HEK293T (cell line): ENCODE measurements at regions not wholly inside any gene's neighbourhood (a gene's known extent, or its start where the extent isn't known, plus 50 kb on each side); places are given as distances from the start of the nearest gene placed in this dataset.
"Not testable (repeated sequence)": the region's sequence is repeated elsewhere in the genome, so short reads cannot be mapped to it uniquely, and the experiment has no call there.

Experiments
- FOXA1 ChIP-seq: fragments of 450-650 bp; IDR thresholded peaks from 2 replicates; pipeline ENCODE4 v1.6.1; 2016; ENCODE audit warnings: mild to moderate bottlenecking
- FOXK2 ChIP-seq: fragments of 450-650 bp; IDR thresholded peaks from 2 replicates; pipeline ENCODE4 v1.6.1; 2016; ENCODE audit warnings: mild to moderate bottlenecking
- FOXM1 ChIP-seq: fragments of 450-650 bp; IDR thresholded peaks from 2 replicates; pipeline ENCODE4 v1.6.1; 2017; ENCODE audit warnings: mild to moderate bottlenecking, borderline replicate concordance
- SUZ12 ChIP-seq: fragments of 450-650 bp; IDR thresholded peaks from 2 replicates; pipeline ENCODE4 v1.6.1; 2016; ENCODE audit warnings: mild to moderate bottlenecking
- TARDBP ChIP-seq: fragments of 450-650 bp; IDR thresholded peaks from 2 replicates; pipeline ENCODE4 v1.6.1; 2016
- TF ChIP-seq, protein P1 (sequence below): fragments of 450-650 bp; IDR thresholded peaks from 2 replicates; pipeline ENCODE4 v1.6.1; 2016

GRCh38 chr1:120591774-120592173, 132.0 kb upstream of the NBPF26 start:
- not testable (repeated sequence) for TF ChIP-seq FOXA1, SUZ12, FOXM1, TARDBP, FOXK2
- TF ChIP-seq, protein P1, sequence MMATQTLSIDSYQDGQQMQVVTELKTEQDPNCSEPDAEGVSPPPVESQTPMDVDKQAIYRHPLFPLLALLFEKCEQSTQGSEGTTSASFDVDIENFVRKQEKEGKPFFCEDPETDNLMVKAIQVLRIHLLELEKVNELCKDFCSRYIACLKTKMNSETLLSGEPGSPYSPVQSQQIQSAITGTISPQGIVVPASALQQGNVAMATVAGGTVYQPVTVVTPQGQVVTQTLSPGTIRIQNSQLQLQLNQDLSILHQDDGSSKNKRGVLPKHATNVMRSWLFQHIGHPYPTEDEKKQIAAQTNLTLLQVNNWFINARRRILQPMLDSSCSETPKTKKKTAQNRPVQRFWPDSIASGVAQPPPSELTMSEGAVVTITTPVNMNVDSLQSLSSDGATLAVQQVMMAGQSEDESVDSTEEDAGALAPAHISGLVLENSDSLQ = not testable (repeated sequence)
